GM21367 (cell line): ENCODE measurements at regions not wholly inside any gene's neighbourhood (a gene's known extent, or its start where the extent isn't known, plus 50 kb on each side); places are given as distances from the start of the nearest gene placed in this dataset.

Experiments
- ATAC-seq: cut with Tn5 transposase; IDR thresholded peaks from one replicate; pipeline ENCODE4 v1.9.1; 2021; ENCODE audit not compliant: unreplicated experiment

DNA sequence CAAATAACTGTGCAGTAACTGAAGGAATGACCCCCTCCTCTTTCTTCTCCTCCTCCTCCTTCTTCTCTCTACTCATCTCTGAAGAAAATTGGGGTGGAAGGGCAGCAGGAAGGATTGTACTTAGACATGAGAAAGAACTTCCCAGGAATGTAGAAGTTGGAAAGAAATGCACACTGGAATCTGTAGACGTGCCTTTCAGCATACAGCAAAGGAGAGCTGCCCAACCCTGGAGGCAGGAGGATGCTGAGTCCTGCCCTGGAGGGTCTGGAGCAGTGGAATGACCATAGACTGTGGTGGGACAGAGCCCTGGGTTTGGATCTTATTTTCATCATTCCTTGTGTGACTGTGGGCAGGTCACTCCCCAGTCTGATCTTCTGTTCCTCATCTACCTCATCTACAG, 80.1 kb downstream of the PJA1 start:
- ATAC-seq: no peak

DNA sequence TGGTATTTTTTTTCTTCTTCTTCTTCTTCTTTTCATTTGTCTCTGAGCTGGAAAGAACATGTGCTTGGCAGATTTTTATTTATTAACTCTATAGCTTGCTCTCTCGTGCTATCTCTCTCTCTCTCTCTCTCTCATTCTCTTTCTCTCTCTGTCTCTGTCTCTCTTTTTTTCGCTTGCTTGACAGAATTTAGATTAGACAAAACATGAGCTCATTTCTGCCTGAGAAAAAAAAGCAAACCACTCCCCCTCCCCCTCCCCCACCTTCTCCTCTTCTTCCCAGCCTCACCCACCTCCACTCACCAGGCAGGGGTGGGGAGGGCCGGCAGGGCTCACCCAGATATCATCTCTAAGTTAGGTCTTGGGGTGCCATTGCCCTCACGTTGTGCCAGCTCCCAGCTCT, 81.5 kb downstream of the PJA1 start:
- ATAC-seq: no peak

DNA sequence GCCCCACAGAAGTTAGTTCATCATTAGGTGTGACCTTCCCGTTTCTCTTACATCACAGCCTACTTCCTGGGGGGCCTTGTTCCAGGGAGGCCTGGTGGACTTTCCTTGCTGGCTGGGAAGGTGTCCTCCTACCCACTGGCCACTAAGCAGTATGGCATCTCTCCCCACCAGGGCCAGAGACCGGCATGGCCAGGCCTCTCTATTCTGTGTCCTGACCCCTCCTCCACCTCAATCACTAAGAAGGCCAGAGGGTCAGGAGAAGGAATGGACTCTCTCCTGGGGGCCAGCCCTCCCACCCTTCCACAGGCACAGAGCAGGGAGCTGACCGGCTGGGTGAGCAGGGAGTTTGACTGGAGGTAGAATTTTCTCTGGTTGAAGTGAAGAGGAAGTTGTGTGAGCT, 81.9 kb downstream of the PJA1 start:
- no peak for ATAC-seq

DNA sequence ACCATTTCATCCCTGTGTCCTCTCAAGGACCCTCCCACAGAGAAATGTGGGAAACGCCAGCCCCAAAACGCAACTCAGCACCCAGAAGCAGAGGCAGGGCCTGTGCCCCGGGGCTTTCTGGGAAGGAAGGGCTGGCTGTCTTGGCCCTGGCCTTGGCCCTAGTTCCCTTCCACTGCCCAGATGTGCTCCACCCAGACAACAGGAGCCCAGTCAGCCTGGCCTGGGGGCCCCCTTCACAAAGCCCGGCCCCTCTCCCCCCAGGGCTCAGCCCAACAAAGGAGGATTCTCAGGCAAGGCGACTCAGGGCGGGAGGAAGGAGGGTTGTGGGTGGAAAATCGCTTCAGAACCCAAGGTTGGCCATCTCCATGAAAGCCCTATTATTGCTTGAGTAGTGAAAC, 82.5 kb downstream of the PJA1 start:
- no peak for ATAC-seq

DNA sequence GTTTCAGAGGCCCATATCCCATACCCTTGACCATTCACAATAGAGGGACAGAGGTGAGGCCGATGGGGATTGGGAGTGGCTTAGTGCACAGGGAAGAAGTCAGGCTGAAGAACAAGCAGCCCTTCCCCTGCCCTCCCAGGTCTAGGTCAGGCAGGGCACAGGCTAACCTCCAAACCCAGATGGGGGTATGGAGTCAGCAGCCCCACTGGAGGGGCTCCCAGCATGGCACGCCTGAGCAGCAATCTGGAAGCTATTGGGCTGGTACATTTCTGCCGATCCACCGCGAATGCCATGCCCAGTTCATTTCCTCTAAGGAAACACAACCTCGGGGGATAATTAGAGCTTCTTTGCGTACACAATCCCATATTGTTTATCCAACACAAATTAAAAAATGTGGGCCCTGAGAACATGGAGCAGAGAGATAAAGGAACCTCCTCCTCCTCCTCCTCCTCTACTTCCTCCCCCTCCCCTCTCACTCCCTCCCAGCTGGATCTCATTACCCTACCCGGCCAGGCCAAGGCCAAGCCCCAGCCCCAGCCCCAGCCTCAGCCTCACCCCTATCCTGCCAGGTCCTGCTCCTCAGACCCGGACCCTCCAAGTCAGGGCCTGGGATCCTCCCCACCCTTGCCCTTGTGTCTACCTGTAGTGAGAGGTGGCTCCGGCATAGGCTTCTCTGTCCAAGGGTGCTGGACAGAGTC, 83.0 kb downstream of the PJA1 start:
- ATAC-seq: no peak

DNA sequence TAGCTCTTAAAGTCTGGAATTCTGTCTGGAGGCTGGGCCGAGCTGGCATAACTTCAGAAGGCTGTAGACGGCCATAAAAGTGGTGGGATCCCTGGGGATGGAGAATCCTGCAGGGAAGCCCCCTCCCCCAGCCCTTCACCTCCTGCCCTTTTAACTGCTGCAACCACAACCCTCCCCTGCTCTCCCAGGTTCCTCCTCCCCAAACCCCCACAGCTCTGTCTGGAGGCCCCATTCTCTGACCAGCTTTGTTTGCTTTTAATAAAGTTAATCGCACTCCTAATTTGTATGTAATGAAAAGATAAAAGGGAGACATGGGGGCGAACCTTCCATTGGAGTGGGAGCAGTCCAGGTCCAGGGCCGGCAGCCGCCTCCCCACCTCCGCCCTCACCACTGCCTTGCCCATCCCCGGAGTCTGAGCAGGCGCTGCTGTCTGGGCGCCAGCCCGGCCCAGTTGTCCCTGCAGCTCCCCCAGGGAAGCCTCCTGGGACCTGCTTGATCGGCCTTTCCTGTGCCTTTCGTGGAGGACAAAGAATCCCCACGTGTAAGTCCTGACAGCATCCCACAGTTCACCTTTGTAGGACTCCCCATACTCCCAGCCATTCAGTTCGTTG, 84.3 kb downstream of the PJA1 start:
- ATAC-seq: no peak

DNA sequence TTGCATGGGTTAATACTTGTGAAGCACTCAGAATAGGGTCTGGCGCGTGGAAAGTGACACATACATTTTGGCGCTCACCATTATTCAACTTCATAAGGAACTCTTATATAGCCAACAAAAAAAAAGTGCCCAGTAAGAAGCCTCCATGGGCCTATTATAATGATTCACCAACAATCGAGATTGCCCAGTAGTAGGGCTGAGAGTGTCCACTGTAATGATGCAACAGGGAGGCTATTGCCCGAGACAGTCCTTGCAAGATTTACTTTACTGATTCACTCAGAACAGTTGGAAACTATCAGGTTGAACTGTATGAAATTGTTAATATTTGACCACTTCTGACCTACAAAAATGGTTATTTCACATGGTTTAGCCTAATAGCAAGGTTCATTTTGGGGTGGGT, 86.0 kb downstream of the PJA1 start:
- ATAC-seq: no peak

DNA sequence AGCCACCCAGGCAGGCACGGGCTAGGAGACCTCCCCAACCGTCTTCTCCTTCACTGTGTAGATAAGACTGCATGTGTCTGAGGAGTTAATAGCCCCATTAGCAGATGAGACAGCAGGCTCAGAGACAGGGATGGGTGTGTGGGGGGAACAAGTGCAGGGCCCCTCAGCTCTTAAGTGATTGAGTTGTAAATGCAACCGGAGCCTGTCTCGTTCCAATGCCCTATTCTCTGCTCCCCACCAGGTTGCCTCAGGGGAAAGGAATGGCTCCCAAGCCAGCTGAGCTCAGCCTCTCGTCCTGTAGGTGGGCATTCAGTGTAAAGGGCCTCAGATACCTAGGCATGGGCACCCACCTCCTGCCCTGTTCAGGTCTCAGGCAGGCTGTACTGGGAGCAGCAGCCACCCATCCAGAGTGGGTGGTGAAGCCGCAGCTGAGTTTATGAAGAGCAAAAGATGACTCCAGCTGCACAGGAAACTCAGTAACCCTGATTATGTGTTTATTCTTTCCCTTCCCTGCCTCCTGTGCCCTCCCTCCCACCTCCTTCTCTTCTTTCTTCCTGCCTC, 87.3 kb downstream of the PJA1 start:
- no peak for ATAC-seq

DNA sequence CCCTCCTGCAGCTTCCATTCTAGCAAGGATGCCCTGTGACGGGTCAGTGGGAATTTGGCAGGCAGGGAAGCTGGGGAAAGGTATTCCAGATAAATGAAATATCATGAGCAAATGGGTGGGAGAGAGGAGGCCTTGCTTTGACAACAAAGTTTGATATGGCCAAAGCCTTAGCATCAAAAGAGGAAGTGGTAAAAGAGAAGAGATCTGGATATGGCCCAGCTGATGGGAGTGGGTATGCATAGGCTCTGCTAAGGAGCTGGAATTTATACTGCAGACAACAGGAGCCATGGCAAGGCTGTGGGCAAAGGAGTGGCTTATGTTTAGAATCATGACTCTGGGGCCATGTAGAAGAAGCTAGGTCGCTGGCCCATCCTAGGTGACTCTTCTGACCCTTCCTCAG, 89.2 kb downstream of the PJA1 start:
- no peak for ATAC-seq

DNA sequence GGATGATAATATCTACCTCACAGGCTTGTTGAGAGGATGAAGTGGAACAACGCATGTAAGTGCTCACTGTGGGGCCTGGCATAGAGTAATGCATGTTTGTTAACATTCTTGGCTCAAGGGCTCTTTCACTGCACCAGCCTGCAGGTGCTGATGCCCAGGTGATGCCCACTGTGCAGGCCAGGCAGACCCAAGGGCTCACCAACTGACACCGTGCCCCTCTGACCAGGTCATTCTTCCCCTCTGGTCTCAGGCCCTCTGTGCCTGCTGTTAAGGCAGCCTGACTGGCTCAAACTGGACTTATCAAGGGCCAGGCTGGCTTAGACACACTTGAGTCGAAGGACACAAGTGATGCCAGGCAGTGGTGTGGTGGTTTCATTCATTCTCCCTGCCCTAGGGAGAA, 90.5 kb downstream of the PJA1 start:
- ATAC-seq: no peak

DNA sequence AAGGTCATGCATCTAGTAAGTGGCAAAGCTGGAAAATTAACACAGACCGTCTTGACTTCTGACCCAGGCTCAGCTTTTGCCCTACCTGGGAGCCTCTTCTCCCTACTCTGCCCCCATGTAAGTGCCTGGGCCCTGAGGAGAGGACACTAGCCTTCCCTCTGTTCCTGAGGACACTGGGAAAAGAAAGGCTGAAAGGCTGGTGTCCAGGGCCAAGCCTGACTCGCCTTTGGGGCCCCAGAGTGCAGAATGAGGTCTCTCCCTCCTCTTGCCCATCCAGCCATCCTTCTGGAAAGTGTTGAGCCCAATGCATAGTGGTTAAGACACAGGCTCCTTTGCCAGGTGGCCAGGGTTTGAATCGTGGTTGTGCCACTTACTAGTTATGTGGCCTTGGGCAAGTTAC, 91.5 kb downstream of the PJA1 start:
- no peak for ATAC-seq

DNA sequence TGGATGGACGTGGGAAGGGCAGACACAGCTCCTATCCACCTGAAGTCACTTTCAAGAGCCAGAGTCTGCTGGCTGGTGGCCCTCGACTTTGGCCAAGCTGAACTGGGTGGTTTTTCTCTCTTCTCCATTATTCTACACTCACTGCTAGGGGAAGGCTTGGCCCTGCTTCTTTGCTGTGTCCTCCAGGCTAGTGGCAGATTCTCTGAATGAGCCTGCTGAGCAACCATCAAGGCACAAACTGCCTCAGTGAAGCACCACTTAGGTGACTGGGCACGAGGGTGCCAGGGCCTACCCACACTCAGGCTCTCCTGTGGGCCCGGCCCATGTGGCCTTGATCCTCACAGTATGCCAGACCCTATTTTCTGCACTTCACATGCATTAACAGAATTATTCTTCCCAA, 92.0 kb downstream of the PJA1 start:
- ATAC-seq: no peak

DNA sequence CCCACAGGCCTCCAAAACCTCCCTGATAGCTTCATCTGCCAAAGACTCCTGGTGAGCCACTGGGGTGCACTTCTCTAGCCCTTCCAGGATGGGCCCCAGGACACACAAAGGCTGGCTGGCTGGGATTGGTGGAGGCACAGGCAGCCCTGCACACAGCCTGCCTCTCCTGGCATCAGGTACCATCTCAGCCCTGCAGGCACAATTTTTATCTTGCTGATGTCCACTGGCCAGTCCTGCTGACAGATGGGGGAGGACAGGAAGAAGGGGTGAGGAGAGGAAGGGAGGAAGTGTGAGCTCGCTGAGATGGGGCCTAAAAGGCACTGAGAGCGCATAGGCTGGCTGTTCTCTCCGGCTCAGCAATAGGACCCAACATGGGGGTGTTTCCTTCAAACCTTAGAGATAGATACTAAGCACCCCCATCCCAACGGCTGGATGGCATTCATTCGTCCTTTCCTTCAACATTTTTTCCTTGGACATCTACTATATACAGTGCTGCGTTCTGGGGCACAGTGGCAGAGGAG, 92.7 kb downstream of the PJA1 start:
- no peak for ATAC-seq

DNA sequence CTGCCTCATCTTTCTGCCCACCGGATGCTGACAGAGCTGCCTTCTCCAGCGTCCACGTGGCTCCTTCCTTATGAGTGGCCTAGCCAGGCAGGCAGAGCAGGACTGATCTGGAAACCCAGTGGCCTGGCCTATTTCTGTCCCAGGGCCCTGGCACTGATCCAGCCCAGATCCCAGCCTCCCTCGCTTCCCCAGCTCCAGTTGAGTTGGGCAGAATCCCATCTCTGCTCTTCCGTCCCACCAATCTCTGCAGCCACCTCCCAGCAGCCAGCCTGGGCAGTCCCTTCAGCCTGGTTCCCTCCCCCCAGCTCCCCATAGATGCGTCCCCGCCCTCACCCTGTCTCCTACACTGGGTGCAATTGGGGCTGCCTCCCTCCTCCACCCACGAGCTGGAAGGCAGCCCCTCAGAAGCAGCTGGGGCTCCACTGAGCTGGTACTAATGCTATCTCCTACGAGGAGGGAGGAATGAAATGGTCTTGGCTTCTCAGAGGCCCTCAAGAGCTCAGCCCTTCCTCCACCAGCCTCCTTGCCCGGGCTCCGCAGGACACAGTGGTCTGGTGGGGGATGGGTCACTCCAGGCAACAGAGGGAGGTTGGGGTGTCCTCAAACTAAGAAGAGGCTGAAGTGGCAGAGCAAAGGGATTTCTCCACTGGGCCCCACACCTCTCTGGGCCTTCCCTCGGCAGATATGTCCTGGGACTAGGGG, 94.2 kb downstream of the PJA1 start:
- ATAC-seq: no peak

DNA sequence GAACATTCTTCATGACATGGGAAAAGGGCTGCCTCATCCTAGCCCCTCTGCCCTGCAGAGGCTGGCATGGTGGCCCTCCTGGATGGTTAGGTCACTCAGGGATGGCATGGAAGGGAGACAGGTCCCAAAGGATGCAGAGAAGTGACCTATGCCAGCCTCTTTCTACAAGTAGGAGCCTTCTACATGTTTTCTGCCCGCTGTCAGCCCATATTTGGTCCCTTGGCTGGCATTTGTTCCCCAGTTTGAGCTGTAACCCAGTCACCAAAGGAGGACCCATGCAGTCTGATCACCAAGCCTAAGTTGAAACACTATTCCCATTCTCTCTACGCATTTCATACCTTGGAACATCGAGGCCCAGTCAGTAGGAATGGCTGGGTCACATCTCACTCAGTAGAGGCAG, 95.4 kb downstream of the PJA1 start:
- ATAC-seq: no peak

DNA sequence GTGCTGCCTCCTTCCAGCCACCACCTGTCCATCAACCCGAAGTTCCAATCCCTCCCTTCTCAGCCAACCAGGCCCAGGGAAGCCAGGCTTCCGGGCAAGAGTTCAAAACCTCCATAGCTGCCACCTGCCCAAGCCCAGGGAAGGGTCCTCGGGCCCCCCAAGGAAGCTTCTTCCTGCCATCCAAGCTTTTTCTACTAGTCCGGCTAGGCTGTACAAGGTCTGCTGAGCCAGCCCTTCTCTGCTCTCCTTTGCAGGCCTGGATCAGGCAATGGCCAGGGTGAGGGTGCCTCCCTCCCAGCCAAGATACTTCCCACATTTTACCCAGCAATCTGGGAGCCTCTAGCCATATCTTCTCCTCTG, 96.2 kb downstream of the PJA1 start:
- ATAC-seq: no peak

DNA sequence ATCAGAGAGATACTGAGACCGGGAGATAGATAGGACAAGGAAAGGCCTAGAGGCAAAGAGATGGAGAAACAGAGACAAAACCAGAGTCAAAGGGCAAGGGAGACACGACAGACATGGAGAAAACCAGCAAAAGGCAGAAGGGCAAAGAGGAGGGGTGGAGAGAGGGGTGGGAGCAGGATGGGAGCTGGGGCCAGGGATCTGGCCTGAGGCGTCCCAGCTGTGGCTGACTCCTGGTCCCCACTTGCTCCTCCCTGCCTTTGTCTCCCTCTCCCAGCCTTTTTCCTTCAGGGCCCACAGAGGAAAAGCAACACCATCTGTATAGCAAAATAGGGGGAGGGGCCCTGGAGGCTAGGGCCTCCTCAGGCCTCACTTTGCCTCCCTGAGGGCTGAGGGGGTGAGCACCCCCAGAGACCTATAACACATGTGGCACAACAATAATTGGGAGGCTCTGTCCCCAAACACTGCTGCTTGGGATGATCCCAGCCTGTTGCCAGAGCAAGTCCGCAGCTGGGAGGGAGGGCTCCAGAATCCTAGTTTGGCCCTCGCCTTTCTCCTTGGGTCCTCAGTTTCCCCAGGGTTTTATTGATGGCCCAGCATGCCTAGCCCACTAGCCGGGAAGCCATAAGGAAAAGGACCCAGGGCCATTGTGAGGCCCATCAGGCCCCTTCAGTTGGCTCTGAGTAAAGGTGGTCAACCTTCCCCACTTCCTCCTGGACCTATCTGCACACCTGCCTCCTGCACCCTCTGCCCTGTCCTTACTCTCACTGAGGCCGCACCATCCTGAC, 96.8 kb downstream of the PJA1 start:
- no peak for ATAC-seq

DNA sequence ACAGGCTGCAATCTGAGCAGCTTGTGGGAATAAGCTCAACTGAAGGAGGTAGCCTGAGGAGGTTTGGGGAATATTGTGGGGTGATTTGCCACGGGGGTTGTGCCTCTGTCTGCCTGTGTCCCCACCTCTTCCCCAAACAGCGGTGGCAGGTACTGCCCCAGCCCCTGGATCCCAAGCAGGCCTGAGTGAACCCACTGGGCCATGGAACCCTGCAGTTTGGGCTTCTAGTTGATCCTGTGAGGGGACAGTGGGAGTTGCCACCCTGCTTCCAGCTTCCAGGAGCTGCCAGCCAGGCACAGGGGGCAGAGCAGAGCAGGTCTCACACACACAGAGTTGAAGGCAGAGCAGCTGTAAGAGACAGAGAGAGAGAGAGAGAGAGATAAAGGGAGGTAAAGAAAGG, 97.4 kb downstream of the PJA1 start:
- no peak for ATAC-seq

DNA sequence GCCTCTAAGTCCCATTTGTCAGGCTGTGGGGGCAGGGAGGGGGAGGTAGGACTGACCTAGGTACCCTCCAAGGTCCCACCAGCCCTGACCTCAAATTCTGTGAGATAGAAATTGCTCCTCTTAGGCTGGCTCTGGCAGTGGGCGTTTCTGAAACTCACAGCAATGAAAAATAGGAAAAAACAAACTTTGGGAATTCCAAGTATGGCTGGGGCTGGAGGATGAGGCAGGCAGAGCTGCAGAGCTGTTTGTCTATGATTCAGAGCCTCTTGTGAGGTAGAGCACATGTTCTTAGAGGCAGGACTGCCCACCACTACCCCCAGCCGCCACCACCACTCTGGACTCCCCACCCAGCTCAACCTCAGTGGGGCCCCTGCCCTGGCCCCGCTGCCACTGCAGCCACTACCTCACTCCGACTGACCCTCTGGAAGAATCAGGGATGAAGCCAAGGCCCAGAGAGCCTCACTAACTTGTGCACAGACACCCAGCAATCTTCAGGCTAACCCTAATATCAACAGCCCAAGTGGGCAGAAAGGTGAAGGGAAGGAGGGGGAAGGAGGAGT, 98.2 kb downstream of the PJA1 start:
- ATAC-seq: no peak

DNA sequence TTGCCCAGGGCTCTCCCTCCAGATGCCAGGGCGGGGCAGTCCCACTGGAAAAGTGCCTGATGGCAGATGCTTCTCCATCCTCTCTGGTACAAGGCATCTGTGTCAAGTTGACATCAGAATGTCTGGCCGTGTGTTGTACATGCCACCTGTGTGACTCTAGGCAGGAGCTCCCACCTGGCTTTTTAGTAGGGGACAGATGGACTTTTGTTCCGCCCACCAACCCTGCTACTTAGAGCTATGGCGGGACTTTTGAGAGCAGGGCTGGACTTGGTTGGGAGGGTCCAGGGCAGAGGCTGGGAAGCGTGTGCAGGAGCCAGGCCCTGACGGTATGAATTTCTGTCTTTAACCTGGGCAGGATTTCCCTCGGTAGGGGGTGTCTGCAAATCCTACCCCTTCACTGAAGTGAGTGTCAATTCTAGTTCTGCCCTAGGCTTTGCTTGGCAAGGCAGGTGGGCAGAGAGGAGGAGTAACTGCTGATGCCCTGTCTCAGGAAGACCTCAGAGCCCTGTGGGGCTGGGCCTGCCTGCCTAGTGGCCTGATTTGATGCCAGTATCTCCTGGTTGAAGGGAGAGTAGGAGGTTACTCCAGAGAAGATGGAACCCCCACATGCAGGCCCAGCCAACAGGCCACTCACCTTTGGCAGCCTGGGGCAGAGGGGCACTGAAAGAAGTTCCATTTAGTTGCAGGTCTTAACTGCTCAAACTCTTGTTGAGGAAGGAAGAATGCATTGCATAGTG, 99.1 kb downstream of the PJA1 start:
- ATAC-seq: no peak
